Rectal smooth muscle tissue (tissue), 1 donor: ENCODE measurements at regions not wholly inside any gene's neighbourhood (a gene's known extent, or its start where the extent isn't known, plus 50 kb on each side); places are given as distances from the start of the nearest gene placed in this dataset.
"Not testable (repeated sequence)": the region's sequence is repeated elsewhere in the genome, so short reads cannot be mapped to it uniquely, and the experiment has no call there.

Source experiments
- H3K27ac ChIP-seq: one replicate; pipeline ENCODE4 v1.7.0; 2013; ENCODE audit warnings: low read depth, low read length, inconsistent platforms
- H3K27me3 ChIP-seq: one replicate; pipeline ENCODE4 v1.7.0; 2013; ENCODE audit warnings: low read length; ENCODE audit not compliant: control insufficient read depth, insufficient read depth
- H3K36me3 ChIP-seq: one replicate; pipeline ENCODE4 v1.7.0; 2013; ENCODE audit warnings: low read length; ENCODE audit not compliant: control insufficient read depth, insufficient read depth
- H3K4me1 ChIP-seq: one replicate; pipeline ENCODE4 v1.7.0; 2013; ENCODE audit warnings: low read length; ENCODE audit not compliant: control insufficient read depth, insufficient read depth
- H3K4me3 ChIP-seq: one replicate; pipeline ENCODE4 v1.7.0; 2013; ENCODE audit warnings: low read length
- H3K9ac ChIP-seq: one replicate; pipeline ENCODE4 v1.7.0; 2013; ENCODE audit warnings: low read length

DNA sequence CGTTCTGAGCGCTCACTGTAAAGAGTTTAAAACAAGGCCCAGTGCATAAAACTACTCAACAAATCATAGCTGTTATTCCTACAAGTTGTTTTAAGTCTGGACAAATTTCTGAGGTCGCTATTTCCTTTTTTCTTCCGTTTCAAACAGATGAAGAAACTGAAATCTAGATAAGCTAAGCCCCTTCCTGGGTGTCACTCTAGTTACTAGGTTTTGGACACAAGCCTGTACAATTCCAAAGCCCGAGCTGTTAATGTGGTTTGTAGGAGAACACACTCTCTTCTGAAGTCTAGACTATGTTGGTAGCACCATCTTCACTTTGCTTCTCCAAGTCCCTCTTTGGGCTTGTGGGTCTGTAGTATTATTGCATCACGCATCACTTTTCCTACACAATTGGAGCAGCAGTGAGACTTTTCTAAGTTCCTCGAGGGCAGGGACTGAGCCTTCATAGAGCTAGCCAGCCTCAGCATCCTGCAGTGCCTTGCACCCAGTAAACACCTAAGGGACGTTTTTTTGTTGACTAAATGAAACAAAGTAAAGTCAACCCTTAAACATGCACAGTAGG is 142.6 kb upstream of the PROK2 start:
- no peaks in the 10 kb centered on the region for H3K27me3 ChIP-seq
- no peaks in the 10 kb centered on the region for H3K36me3 ChIP-seq

DNA sequence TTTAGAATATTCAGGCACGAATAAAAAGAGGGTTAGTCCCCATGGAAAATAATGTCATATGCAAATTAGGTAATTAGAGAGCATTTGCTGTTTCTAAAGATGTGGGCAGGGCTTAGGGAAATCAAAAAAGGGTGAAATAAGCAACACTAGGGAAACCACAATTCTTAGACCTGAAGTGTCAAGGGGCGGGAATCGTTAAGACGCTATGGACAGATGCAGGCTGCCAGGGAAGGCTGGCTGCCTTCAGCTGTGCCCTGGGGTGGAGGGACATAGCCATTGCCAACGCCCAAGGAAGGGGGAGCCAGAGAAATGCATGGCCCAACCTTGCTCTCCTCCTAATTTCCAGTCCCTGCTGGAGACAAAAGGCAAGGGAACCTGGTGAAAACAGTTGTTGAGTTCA is 141.7 kb upstream of the PROK2 start:
- no peak overlapping the region for H3K27ac ChIP-seq
- H3K27me3 ChIP-seq: no peaks in the 10 kb centered on the region
- H3K36me3 ChIP-seq: no peaks in the 10 kb centered on the region
- no peak overlapping the region for H3K9ac ChIP-seq
- H3K4me3 ChIP-seq: no peak overlapping the region
- no peaks in the 10 kb centered on the region for H3K4me1 ChIP-seq

More for the DNA sequence above, 142.6 kb upstream of the PROK2 start:
- H3K27ac ChIP-seq: no peak overlapping the region
- H3K9ac ChIP-seq: no peak overlapping the region
- H3K4me1 ChIP-seq: no peaks in the 10 kb centered on the region
- H3K4me3 ChIP-seq: no peak overlapping the region

DNA sequence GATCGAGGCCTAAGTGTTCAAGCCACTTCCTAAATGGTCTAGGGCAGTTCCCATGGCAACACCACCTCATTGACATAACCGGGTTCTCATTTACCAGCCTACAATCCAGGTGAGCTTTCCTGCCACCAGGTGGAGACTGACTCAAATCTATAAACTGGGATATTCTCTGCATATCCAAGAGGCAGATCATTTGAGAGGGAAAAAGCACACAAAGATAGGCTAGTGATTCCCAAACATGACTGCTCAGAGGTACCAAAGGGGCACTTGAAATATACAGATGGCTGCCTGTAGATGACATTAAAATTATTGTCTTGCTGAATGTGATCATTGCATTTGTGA is 141.3 kb upstream of the PROK2 start:
- H3K9ac ChIP-seq: no peak overlapping the region
- H3K36me3 ChIP-seq: no peaks in the 10 kb centered on the region
- H3K27me3 ChIP-seq: no peaks in the 10 kb centered on the region
- H3K27ac ChIP-seq: no peak overlapping the region
- H3K4me1 ChIP-seq: no peaks in the 10 kb centered on the region
- H3K4me3 ChIP-seq: no peak overlapping the region

DNA sequence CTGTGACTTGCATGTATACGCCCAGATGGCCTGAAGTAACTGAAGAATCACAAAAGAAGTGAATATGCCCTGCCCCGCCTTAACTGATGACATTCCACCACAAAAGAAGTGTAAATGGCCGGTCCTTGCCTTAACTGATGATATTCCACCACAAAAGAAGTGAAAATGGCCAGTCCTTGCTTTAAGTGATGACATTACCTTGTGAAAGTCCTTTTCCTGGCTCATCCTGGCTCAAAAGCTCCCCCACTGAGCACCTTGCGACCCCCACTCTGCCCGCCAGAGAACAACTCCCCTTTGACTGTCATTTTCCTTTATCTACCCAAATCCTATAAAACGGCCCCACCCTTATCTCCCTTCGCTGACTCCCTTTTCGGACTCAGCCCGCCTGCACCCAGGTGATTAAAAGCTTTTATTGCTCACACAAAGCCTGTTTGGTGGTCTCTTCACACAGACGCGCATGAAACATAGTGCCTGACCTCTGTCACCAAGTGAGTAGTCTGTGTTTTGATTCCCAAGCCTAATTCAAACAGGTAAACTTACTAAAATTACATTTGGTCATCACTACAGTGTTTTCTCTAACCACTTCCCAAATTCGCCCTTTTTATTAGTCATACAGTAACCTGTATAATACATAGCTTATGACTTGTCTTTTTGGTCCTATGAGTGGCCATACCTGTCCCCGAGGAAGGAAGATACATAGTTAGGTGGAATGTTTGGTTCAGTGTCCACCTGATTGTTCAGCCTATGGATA is 140.7 kb upstream of the PROK2 start:
- not testable (repeated sequence) for H3K9ac ChIP-seq, H3K36me3 ChIP-seq, H3K27ac ChIP-seq, H3K27me3 ChIP-seq, H3K4me1 ChIP-seq, H3K4me3 ChIP-seq

DNA sequence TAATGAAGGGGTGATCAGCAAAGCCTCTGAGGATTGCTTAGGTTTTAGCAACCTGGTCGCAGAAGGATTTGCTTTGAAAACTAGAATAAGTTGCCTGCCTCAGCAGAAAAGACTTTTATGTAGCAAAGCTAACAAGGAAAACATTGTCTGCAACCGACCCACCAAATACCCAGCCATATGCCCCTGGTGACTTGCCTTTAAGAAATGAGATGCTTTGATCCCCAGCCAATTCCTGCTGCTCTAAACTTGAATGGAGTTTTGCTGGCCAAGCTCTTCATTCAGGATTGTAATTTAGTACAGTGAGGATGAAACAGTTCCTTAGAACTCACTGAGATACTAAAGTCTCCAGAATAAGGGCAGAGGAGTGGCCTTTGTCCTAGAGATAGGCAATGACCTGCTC is 139.8 kb upstream of the PROK2 start:
- Histone ChIP-seq H3K36me3 (no peaks in the 10 kb centered on the region), H3K4me1 (no peaks in the 10 kb centered on the region), H3K27me3 (no peaks in the 10 kb centered on the region), H3K4me3 (no peak overlapping the region), H3K9ac (no peak overlapping the region), H3K27ac (no peak overlapping the region)

DNA sequence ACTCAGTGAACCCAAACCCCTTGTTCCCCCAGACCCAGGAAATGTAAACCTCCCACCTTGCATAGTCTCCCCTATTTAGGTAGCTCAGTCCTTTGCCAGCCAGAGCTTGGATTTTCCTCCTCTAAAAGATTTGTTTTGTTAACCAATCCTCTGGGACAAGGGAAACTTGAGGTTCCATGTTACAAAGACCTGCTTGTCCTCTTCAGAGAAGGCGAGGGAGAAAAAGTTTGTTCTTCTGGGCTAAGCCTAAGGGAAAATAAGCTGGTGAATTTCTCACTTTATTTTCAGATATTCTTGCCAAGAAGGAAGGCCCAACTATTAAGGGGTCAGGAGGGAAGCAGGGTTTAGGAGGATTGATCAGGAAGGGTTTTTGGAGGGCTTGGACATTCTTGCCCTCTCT is 136.1 kb upstream of the PROK2 start:
- H3K9ac ChIP-seq: no peak overlapping the region
- H3K4me3 ChIP-seq: no peak overlapping the region
- H3K27ac ChIP-seq: no peak overlapping the region
- no peaks in the 10 kb centered on the region for H3K27me3 ChIP-seq
- no peaks in the 10 kb centered on the region for H3K4me1 ChIP-seq
- H3K36me3 ChIP-seq: no peaks in the 10 kb centered on the region

DNA sequence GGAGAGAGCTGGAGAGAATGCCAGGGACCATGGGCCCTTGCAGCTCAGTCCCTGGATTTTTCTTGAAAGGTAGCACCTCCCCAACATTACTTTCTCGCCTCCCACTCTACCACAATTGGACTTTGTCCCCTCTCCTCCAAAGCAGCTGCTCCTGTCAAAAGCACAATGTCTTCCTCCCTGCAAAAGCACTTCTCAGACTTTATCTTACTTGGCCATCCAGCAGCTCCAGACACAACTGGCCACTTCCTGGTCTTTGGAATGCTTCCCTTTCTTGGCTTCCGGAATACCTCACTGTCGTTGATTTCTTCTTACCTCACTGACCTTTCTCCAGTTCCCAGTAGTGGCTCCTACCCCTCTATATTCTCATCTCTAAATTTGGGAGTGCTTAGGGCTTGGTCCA is 134.6 kb upstream of the PROK2 start:
- H3K9ac ChIP-seq: no peak overlapping the region
- no peak overlapping the region for H3K4me3 ChIP-seq
- no peaks in the 10 kb centered on the region for H3K27me3 ChIP-seq
- no peaks in the 10 kb centered on the region for H3K4me1 ChIP-seq
- no peak overlapping the region for H3K27ac ChIP-seq
- no peaks in the 10 kb centered on the region for H3K36me3 ChIP-seq

DNA sequence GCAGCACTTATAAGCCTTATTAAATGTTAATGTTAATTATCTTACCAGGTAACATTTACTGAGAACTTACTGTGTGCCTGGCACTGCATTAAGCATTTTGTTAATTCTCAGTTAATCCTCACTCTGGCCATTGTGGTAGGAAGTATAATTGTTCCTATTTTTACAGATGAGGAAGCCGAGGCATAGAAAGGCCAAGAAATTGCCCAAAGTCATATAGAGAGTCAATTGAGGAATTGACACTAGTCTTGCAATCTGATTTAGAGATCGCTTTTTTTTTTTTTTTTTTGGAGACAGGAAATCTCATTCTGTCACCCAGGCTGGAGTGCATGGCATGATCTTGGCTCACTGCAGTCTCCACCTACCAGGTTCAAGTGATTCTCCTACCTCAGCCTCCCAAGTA is 132.6 kb upstream of the PROK2 start:
- Histone ChIP-seq H3K4me3 (no peak overlapping the region), H3K4me1 (no peaks in the 10 kb centered on the region), H3K9ac (no peak overlapping the region), H3K36me3 (no peaks in the 10 kb centered on the region), H3K27me3 (no peaks in the 10 kb centered on the region), H3K27ac (no peak overlapping the region)

DNA sequence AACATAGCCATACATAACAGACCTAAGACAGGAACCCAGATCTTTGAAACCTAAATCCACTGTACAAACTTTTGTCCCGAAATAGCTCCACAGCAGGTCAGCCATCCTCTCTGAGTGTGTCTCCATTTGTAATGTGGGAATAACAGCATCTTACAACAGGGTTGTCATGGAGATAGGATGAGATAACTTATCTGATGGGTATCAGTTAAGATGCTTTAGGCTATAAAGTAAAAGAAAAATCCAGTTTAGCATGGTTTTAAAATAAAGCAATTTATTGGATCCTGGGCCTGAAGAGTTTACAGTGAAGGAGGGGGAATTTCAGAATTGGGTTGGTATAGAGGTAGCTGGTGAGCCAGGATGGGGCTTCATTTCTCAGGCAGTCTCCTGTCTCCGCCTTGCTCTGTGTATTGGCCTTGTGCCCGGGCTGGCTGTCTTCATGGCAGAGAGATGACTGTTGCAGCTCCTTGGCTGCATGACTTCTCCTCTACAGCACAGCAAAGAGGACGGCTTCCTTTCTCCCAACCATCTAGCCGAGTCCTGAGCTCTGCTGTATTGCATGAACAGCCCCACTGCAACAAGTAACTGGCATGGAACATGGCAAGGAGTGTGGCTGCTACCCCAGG is 131.9 kb upstream of the PROK2 start:
- H3K9ac ChIP-seq: no peak overlapping the region
- H3K36me3 ChIP-seq: no peaks in the 10 kb centered on the region
- no peak overlapping the region for H3K4me3 ChIP-seq
- H3K27ac ChIP-seq: no peak overlapping the region
- H3K27me3 ChIP-seq: no peaks in the 10 kb centered on the region
- H3K4me1 ChIP-seq: no peaks in the 10 kb centered on the region

DNA sequence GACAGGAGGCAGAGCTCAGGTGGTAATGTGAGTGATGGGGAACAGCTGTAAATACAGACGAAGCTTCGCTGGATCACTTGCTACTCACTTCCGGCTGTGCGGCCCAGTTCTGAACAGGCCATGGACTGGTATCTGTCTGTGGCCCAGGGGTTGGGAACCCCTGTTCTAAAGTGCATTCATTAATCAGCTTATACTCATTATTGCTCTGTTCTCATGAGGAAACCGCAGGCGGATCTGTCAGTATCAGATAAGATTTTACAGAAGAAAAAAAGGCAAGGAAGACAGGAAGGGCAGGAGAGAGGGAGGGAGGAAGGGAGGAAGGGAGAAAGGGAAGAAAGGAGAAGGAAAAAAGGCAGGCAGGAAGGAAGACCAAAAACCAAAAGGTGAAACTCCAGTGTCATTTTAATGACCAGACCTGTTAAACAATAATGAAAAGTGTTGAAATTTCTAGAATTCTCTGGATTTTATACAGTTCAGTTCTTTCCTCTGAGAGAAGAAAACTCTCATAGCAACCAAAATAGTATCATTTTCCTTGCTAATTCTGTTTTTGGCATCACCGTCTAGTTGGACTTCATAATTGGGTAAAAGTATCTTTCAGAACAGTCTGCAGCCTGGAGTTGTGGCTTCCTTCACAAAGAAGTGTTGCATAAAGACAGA is 128.0 kb upstream of the PROK2 start:
- Histone ChIP-seq H3K27me3 (no peaks in the 10 kb centered on the region), H3K4me1 (no peaks in the 10 kb centered on the region), H3K27ac (no peak overlapping the region), H3K4me3 (no peak overlapping the region), H3K36me3 (no peaks in the 10 kb centered on the region), H3K9ac (no peak overlapping the region)

DNA sequence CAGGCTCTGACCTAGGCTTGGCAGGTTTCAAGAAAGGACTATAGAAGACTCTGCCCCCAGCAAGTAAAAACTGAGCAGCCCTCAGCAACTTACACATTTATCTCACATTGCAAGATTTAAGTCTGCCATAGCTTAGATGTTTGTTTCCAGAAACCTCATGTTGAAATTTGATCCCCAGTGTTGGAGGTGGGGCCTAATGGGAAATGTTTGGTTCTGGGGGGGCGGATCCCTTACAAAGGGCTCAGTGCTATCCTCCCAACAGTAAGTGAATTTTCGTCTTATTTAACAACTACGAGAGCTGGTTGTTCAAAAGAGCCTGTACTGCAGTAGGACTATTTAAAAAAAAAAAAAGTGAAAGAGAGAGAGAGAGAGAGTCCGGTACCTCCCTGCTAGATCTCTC is 125.2 kb upstream of the PROK2 start:
- Histone ChIP-seq H3K27me3 (peaks cover 2% of the 10 kb centered on the region), H3K4me3 (no peak overlapping the region)

DNA sequence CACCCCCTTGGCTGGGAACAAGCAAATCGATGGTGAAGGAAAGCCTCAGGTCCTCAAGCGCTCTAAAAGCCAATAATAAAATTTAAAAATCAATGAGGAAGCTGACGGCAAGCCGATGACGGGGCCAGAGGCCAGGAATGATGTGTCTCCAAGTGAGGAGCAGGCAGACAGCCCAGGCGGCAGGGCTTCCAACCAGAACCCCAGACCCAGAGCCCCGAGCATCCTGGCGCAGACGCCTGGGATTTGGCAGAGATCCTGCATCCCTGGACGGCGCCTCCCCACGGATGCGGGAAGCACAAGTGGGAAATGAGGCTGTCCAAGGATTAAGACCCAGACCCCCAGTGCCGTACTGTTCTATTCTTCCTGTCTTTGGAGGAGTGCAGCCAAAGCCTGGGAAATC is 123.0 kb upstream of the PROK2 start:
- Histone ChIP-seq H3K27me3 (peaks cover 2% of the 10 kb centered on the region), H3K4me1 (no peaks in the 10 kb centered on the region), H3K36me3 (no peaks in the 10 kb centered on the region), H3K9ac (no peak overlapping the region), H3K27ac (no peak overlapping the region), H3K4me3 (no peak overlapping the region)

More for the DNA sequence above, 125.2 kb upstream of the PROK2 start:
- Histone ChIP-seq H3K36me3 (no peaks in the 10 kb centered on the region), H3K4me1 (no peaks in the 10 kb centered on the region), H3K27ac (no peak overlapping the region), H3K9ac (no peak overlapping the region)
